DMS 273 treated with DMSO at 0.1 percent for 48 hours (cell line): ENCODE measurements at regions not wholly inside any gene's neighbourhood (a gene's known extent, or its start where the extent isn't known, plus 50 kb on each side); places are given as distances from the start of the nearest gene placed in this dataset.

Experiments used
- DNase-seq: peaks from one replicate; lab custom pipeline; 2025; lab: John Stamatoyannopoulos, UW

DNA sequence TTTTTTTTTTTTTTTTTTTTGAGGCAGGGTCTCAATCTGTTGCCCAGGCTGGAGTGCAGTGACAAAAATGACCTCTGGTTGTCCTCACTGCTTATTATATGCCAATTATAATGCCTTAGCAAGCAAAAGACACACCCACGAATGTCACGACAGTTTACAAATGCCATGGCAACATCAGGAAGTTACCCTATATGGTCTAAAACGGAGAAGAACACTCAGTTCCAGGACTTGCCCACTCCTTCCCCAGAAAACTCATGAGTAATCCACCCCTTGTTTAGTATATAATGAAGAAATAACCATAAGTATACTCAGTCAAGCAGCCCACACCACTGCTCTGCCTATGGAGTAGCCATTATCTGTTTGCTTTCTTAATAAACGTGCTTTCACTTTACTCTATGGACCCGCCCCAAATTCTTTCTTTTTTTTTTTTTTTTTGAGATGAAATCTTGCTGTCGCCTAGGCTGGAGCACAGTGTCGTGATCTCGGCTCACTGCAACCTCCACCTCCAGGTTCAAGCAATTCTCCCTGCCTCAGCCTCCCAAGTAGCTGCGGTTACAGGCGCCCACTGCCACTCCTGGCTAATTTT, 106.2 kb downstream of the SMIM20 start:
- no peak for DNase-seq

DNA sequence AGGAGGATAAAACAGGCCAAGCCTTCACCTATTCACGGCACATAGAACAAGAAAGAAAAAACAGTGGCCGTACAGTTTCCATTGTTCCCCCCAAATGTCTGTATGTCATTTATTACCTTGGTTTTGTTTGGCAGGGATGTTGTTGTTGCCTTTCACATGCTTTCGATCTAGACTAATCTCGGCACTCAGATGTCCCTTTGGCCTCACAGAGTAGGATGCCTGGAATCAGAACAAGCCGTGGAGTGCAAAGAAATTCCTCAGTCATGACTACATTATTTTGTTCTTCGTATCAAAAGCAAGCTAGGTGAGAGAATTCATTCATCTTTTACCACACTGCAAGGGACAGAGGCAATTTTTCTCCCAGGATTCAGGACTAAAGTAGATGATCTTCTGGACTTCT, 106.9 kb downstream of the SMIM20 start:
- DNase-seq, result no peak

DNA sequence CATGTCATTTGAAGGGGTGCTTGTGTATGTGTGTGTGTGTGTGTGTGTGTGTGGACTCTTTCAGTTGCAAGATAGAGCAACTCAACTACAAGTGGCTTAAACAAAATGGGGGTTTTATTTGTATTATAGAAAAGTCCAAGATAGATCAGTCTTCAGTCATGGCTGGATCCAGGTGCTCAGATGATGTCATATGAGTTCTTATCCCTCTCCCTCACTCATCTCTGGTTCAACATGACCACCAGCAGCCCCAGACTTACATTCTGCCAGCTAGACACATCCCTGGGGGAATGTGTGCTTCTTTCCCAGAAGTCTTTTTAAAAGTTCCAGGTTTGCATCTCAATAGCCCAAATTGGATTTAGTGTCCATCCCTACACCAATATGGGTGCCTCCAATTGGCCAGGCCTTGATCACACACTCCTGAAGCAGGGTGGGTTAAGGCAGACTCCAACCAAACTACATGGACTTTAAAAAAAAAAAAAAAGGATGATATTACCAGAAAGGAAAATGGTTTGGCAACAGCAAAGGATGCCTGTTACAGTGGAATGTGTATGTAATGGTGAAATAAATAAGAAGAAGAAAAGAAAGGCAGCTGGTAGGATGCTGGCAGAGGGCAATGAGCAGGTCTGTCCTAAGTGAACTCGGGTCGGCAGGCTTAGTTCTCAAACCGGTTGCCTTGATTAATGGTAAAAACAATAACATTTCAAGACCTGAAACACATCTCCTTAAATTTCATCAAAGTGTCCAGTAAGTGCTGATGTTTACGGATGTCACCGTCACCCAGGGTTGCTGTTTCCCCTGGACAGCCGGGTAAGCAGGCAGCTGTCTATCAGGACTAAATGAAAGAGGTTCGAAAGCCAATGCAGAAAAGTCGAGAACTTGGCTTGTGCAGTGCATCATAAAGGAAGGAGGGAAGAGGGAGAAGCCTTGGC, 107.7 kb downstream of the SMIM20 start:
- no peak for DNase-seq

DNA sequence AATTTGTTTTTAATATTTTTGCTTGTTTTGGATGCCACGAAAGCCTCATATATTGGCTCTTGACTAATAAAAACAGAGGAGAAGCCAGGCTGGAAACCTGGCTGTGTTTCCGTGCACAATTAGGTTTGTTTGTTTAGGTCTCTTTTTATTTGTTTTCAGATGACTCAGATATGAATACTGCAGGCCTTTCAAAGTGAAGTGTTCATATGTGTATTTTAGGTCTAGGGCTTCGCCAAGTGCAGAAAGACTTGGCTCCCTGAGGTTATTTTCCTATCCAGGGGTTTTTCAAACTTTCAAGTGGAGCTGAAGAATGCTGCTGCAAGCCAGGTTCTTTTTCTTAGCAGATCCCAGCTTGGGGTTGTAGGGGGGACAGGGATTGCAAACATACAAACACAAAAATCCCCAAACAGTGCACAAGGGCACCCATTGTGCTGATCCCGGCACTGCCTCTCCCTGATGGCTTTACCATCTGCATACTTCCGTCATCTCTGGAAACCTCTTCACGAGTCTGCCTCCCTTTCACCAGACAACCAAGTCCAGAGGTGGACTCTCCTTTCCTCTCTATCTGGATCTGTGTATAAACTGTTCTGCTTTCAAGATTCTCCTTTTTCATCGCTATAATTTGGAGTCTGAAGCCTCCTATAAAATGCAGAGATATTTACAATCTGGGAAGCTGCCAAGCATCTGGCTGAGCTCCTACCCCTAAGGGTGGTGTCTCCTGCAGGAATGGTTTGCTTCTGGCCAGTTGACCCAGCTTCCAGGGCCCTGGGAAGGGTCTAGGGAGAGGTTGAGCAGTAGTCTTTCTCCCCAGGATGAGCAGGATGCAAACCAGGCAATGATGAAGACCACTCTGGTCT, 108.6 kb downstream of the SMIM20 start:
- DNase-seq, result no peak

DNA sequence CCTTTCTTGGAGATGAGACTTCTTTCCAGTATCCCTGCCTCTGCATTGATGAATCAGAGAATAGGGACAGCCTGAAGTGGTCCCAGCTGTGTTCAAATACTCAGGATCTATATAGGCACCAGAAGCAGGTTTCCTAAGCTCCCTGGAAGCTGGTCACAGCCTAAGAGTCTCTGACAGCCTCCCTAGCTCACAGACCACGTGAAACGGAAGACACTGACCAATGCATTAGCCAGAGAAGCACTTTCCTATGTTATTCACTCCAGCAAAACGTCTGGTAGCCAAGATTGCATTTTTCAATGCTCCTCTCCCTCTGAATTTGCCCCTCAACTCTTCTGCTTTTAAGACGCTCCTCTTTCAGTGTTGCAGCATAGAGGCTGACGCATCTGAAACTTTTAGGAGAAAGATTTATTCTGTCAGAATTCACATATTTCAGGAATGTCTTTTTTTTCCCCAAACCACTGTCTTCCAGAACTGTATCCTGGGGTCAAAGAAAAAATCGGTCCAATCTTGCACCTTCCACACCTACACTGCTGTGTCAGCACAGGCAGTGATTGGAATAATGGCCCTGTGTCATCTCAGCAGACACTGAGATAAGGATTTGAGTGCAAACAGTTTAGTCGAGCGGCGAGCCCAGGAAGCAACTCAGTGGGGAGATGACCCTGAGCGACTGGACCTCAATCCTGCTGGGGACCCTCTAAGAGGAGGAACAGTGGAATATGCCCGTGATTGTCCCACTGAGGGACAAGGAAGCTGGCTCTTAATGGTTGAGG, 109.4 kb downstream of the SMIM20 start:
- DNase-seq, result no peak

DNA sequence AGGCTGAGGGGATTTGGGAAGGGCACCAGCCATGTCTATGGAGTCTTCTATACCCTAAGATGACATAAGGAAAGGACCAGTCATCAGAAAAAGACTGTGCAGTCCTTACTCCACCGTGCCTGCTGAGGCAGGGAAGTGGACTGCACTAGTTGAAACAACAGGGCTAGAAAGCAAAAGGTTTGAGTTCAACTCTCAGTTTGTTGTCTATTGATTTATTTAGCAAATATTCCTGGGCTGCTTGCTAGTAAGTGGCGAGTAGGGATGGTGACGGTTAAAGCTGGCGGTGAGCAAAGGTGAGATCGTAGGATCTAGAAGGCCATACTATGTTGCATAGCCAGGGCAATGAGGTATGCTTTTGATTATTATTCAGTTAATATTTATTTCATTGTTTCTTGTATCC, 110.1 kb downstream of the SMIM20 start:
- no peak for DNase-seq

DNA sequence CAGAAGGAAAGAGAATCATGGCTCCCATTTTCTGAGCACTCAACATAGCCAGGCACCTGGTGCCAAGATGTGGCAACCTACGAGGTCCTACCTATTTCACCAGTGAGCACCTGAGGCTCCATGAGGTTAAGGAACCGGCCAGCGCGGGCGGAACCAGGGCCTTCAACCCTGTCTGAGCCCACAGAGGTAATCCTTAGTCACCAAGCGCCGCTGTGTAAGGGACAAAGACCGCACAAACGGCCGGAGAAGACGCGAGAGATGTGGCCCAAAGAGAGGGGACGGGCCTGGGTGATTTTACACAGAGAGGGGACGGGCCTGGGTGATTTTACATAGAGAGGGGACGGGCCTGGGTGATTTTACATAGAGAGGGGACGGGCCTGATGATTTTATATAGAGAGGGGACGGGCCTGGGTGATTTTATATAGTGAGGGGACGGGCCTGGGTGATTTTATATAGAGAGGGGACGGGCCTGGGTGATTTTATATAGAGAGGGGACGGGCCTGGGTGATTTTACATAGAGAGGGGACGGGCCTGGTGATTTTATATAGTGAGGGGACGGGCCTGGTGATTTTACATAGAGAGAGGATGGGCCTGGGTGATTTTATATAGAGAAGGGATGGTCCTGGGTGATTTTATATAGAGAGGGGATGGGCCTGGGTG, 114.2 kb downstream of the SMIM20 start:
- DNase-seq, result no peak

DNA sequence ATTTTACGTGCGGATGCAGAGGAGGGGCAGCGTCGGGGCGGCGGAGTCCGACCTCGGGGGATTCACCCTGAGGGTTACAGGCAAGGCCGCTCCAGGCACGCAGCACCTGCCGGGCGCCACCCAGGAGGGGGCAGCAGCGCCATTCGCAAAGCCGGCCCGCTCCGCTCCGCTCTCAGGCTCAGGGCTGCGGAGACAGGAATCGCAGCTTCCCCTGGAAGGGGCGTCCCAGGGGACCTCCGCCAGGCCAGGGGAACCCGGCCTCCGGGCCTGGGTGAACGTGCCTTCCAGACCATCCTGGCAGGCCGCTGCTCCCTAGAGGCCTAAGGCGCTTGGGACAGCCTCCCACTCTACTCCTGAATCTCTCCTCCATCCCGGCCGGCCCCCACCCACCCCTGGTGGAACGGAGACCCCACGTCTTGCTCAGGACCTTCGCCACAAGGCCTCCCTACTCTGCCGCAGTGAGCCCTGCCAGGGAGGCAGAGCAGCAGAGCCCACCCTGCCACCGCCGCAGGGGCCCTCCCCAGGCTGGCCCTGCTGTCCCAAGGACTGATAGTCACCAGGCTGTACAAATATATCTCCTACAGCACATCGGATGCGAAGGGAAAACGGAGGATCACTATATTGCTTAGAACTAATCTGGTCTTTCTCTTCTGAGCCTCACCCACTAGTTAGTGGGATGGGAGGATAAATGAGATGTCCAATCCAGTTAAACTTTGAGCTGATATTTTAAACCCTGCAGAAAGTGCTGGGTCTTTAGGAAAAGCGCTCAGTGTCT, 115.0 kb downstream of the SMIM20 start:
- DNase-seq, result no peak

DNA sequence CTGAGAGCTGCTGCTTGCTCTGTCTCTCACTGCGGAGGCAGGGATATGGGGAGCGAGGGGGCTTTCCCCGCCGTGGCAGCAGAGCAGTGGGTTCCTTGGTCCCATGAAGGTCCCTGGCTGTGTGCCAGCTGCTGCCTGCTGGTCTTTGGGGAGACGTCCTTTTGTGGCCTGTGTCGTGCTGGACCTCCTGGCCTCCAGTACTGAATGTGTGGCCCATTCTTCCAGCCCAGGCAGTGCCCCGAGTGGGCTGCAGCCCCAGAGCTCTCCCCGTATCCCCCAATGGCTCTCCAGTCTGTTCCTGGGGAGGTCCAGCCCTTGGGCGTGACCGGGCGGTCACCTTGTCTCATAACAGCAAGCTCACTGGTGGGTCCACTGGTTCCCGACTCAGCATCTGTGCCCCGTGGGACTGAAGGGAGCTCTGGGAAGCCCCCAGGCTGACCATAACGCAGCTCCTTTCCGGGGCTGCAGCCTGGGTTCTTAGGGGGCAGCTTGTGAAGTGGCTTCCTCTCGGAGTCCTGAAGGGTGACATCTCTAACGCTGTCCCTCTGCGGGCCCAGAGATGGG, 115.6 kb downstream of the SMIM20 start:
- no peak for DNase-seq

DNA sequence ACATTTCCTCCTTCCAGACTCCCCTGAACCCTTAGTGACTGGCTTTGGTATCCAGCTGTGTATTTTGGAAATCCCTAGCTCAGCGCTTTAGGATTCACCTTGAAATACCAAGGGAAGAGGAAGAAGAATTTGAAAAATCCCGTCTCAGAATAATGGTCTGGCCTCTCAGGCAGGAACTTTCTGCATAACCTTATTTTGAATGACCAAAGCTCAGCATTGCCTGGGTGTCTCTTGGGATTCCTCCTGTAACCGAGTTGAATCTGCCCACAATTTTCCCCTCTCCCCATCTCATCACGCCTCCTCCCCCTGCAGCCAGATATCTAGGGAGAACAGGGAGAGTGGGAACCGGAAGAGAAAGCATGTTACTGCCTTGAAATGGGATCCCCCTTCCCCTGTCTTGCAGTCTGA, 116.2 kb downstream of the SMIM20 start:
- no peak for DNase-seq

DNA sequence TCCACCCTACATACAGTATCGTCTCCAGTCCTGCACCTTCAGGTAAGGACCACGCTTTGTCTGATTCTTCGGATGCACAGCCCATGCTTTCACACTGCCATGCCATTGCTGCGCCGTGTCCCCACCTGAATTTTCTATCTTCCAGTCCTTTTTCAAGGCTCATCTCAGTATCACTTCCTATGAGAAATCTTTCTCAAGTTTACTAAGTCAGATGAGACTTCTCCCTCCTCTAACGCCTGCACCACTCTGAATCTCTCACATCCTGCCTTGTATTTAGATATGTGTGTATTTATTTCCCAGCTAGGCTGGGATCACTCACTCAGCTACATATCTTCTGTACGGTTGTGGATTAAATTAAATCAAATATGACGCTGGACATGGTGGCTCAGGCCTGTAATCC, 116.8 kb downstream of the SMIM20 start:
- no peak for DNase-seq

DNA sequence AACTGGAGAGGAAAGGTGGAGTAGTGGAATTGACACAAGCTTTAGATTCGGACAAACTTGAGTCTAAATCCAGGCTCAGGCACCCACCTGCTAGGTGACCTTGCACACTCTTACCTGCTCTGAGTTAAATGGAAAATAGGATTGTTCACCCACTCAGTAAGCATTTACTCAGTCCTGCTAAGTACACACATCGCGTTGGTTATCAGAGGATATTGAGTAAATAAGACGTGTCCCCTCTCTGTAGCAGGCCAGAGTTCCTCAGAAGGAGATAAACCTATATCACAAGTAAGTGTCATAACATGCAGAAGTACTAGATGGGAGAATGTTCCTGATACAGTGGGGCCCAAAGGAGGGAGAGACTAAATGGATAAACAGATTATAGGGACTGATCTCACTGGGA, 117.7 kb downstream of the SMIM20 start:
- DNase-seq, result no peak

DNA sequence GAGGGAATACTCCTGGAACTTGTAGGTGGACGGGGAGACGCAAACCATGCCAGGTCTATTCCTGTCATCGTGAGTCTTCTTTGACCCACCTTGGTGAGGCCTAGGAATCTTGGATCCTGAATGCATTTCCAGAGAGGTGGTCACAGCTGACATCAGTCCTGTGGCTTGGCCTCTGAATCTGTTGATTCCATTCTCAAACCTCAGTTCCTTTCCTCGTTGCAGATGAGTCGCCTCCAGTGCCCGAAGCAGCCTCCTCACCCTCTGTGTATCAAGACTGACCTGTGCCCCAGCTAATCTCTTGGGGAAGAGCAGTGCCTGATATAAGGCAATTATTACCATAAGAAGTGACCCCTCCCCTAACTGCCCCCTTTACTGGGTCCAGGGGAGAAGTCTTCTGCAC, 118.1 kb downstream of the SMIM20 start:
- DNase-seq, result no peak

DNA sequence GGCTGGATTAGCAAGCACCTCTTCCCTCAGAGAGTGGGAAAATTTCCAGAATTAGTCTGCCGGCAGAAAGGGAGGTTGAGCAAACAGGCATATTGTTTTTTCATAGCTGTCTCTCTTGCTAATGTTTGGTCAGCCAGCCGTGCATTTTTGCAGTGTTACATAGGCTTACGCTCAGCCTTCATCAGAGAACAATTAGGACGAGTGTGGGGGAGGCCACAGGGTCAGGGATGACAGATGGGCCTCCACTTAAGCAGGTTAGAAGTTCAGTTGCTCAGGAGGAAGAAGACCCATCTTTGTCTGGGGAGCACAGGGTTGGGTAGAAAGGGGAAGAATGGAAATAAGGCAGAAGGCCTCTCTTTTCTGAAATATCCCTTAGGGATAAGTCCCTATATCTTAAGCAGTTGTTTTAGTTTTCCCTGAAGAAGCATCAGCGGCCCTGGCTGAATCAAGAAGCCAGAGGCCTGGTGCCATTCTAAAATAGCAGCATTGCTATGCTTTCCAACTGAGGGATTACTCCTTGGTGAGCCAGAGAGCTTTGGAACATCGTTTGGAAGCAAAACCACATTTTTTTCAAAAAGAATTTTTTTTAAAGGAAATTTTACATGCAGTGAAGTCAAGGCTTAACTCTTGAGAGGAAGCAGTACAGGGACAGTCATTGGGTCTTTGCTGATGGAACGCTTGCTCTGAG, 118.8 kb downstream of the SMIM20 start:
- DNase-seq, result no peak

DNA sequence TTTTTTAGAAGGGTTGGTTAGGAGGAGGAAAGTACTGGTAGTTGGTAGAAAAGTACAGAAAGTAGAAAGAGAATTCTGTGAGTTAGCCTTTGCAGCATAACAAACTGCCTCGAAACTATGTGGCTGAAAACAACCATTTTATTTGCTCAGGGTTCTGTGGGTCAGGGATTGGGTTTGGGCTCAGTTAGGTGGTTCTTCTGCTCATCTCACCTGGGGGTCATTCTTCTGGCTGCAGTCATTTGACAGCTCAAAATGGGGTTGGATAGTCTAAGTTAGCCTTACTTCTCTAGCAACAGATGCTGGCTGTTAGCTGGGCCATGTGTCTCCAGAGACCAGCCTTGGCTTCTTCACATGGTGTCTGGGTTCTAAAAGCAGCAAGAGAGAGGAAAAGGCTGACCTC, 119.4 kb downstream of the SMIM20 start:
- DNase-seq, result no peak

DNA sequence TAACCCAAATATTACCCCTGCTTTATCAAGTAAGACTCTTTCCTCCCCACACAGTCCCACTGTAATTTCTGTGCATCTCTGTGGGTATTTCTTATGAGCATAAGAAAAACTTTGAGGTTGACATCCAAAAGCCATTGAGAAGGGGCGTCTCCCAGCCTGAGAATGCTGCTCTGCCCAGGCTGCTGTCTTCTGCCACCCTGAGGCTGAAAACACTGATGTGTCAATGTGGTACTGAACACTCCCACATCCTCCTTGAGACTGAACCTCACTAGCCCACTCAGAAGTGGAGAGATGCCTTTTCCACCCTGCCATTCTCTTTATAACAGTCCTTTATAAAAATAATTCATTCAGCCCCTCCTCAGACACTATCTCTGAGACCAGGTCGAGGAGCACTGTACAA, 120.8 kb downstream of the SMIM20 start:
- no peak for DNase-seq

DNA sequence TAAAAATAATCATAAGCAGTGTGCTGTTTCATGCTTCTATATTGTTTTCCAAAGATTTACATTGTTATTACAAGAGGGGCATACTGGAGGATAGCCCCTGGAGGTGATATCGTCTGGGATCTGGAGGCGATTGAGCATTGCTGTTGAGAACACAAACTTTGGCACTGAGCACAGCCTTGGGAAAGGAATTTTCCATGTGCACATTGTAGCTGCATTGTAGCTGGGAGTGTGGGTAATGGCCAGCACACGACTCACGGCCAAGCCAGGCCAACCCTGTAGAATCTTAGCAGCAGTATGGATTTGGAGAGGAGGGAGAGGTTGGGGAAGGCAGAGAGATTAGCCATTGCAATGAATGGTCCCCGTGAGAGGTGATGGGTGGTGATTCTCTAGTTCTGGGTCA, 121.9 kb downstream of the SMIM20 start:
- no peak for DNase-seq

DNA sequence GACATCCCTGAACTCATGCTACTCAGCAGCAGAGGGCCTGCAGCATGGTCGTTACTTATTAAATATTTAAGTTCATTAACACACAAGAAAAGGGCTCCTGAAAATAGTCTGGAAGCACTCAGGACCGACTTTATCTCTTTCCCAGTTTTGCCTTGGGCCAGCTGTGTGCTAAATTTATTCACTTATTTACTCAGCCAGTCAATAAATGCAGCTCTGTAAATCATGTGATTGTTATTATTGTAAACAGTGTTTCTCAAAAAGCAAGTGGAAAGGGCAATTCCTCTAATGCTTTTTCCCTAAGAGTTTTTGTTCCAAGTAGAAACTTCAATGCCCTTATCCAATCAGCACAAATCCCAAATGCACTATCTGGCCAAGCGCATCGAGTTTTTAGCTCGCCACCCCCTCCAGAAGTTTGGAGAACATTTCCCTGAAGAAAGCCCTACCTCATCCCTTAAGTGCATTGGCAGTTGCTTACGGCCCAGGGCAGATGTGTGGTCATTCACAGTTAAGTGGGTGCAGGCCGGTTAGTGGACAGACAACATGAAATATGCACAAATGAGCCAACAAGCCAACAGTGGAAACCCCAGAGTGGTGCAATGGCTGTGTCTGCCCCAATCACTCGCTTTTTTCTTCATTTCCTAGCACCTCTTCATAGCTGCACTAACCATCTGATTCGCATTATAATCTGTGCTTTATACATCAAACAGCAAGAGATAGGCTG, 125.8 kb downstream of the SMIM20 start:
- no peak for DNase-seq

DNA sequence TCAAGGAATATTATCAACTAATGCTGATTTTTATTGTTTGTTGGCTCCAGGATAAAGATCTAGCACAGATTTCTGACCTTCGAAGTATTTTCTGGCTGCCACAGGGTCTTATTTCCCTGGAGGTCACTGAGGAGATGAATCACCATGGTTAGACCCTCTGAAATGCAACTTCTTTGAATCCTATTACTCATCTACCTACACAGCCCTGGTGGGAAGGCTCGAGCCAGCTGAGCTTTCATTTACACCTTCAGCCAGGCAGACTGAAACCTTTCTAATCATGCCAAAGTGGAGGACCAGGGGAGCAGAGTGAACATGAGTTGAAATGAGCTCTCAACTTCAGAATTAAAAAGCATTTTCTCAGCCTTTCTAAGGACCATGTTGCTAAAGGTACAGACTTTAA, 130.5 kb downstream of the SMIM20 start:
- DNase-seq, result no peak
